ENCODE measurements at regions not wholly inside any gene's neighbourhood (a gene's known extent, or its start where the extent isn't known, plus 50 kb on each side); places are given as distances from the start of the nearest gene placed in this dataset.
"Not testable (repeated sequence)": the region's sequence is repeated elsewhere in the genome, so short reads cannot be mapped to it uniquely, and the experiment has no call there.

GRCh38 chr11:105429096-105429910 is 180.6 kb upstream of the GRIA4 start:
- DNase-seq = no peak

GRCh38 chr11:105407101-105407500 is 202.8 kb upstream of the GRIA4 start:
- DNase-seq = no peak

- no peak for DNase-seq
Measured at GRCh38 chr11:105401269-105401809, 208.5 kb upstream of the GRIA4 start.

GRCh38 chr11:105399511-105399910 is 210.4 kb upstream of the GRIA4 start:
- no peak for DNase-seq

- no peak for DNase-seq
Measured at GRCh38 chr11:105398636-105399035, 211.2 kb upstream of the GRIA4 start.

GRCh38 chr11:105393326-105393725 is 216.5 kb upstream of the GRIA4 start:
- no peak for DNase-seq

GRCh38 chr11:105392556-105392955 is 217.3 kb upstream of the GRIA4 start:
- DNase-seq = no peak

- no peak for DNase-seq
Measured at GRCh38 chr11:105389952-105390351, 219.9 kb upstream of the GRIA4 start.

GRCh38 chr11:105388006-105388405 is 221.9 kb upstream of the GRIA4 start:
- no peak for DNase-seq

- no peak for DNase-seq
Measured at GRCh38 chr11:105381941-105382340, 227.9 kb upstream of the GRIA4 start.

- no peak for DNase-seq
Measured at GRCh38 chr11:105377870-105378269, 232.0 kb upstream of the GRIA4 start.

- DNase-seq = no peak
Measured at GRCh38 chr11:105372206-105372605, 232.6 kb upstream of the CARD18 start.

- no peak for DNase-seq
Measured at GRCh38 chr11:105371311-105371710, 231.7 kb upstream of the CARD18 start.

GRCh38 chr11:105368711-105369110 is 229.1 kb upstream of the CARD18 start:
- no peak for DNase-seq

GRCh38 chr11:105367129-105367528 is 227.6 kb upstream of the CARD18 start:
- DNase-seq = no peak

- DNase-seq = no peak
Measured at GRCh38 chr11:105361651-105362050, 222.1 kb upstream of the CARD18 start.

- DNase-seq = no peak
Measured at GRCh38 chr11:105357764-105358163, 218.2 kb upstream of the CARD18 start.

- no peak for DNase-seq
Measured at GRCh38 chr11:105357146-105357545, 217.6 kb upstream of the CARD18 start.

GRCh38 chr11:105349867-105350266 is 210.3 kb upstream of the CARD18 start:
- DNase-seq = not testable (repeated sequence)

GRCh38 chr11:105344938-105345337 is 205.4 kb upstream of the CARD18 start:
- DNase-seq = no peak

- DNase-seq = no peak
Measured at GRCh38 chr11:105334025-105334714, 194.6 kb upstream of the CARD18 start.

GRCh38 chr11:105333153-105333552 is 193.6 kb upstream of the CARD18 start:
- no peak for DNase-seq

- DNase-seq = no peak
Measured at GRCh38 chr11:105332171-105332570, 192.6 kb upstream of the CARD18 start.

GRCh38 chr11:105328061-105328460 is 188.5 kb upstream of the CARD18 start:
- DNase-seq = no peak
